ENCODE measurements at regions not wholly inside any gene's neighbourhood (a gene's known extent, or its start where the extent isn't known, plus 50 kb on each side); places are given as distances from the start of the nearest gene placed in this dataset.

GRCh38 chr16:82414476-82414875, 212.3 kb upstream of the CDH13 start:
- no peak for DNase-seq (ENCODE audit: low read depth in 1 of 2, low spot score in 1 of 2)
- Histone ChIP-seq H3K27ac (replicated peaks) (no peak overlapping the region), H3K27me3 (ENCODE audit: insufficient read depth, poor library complexity, severe bottlenecking) (peaks cover 3% of the 10 kb centered on the region), H3K4me3 (replicated peaks; ENCODE audit: insufficient read depth, low read length) (no peak overlapping the region)
- TF ChIP-seq REST (IDR thresholded peaks at IDR 0.05; ENCODE audit: insufficient replicate concordance, low read depth) (no peak), GABPA (IDR thresholded peaks at IDR 0.05; ENCODE audit: low read depth) (no peak), POLR2AphosphoS5 (IDR thresholded peaks at IDR 0.05; ENCODE audit: low read depth) (no peak), SPI1 (IDR thresholded peaks at IDR 0.05; ENCODE audit: borderline replicate concordance, low read depth) (no peak), CTCF (IDR thresholded peaks at IDR 0.05; ENCODE audit: insufficient read depth, low read length) (no peak)

- TF ChIP-seq POLR2AphosphoS5 (IDR thresholded peaks at IDR 0.05; ENCODE audit: low read depth) (no peak), REST (IDR thresholded peaks at IDR 0.05; ENCODE audit: insufficient replicate concordance, low read depth) (no peak), GABPA (IDR thresholded peaks at IDR 0.05; ENCODE audit: low read depth) (no peak), SPI1 (IDR thresholded peaks at IDR 0.05; ENCODE audit: borderline replicate concordance, low read depth) (no peak), CTCF (IDR thresholded peaks at IDR 0.05; ENCODE audit: insufficient read depth, low read length) (no peak)
- no peak overlapping the region for H3K27ac ChIP-seq (replicated peaks)
- DNase-seq (ENCODE audit: low read depth in 1 of 2, low spot score in 1 of 2): no peak
- no peak overlapping the region for H3K4me3 ChIP-seq (replicated peaks; ENCODE audit: insufficient read depth, low read length)
- peaks cover 3% of the 10 kb centered on the region for H3K27me3 ChIP-seq (ENCODE audit: insufficient read depth, poor library complexity, severe bottlenecking)
These were observed 214.0 kb upstream of the CDH13 start for GRCh38 chr16:82412770-82413169.

- Histone ChIP-seq H3K27me3 (ENCODE audit: insufficient read depth, poor library complexity, severe bottlenecking) (peaks cover 4% of the 10 kb centered on the region), H3K27ac (replicated peaks) (no peak overlapping the region), H3K4me3 (replicated peaks; ENCODE audit: insufficient read depth, low read length) (no peak overlapping the region)
- no peak for DNase-seq (ENCODE audit: low read depth in 1 of 2, low spot score in 1 of 2)
- TF ChIP-seq SPI1 (IDR thresholded peaks at IDR 0.05; ENCODE audit: borderline replicate concordance, low read depth): no peak
- no peak for TF ChIP-seq CTCF (IDR thresholded peaks at IDR 0.05; ENCODE audit: insufficient read depth, low read length)
- TF ChIP-seq GABPA (IDR thresholded peaks at IDR 0.05; ENCODE audit: low read depth): no peak
- TF ChIP-seq REST (IDR thresholded peaks at IDR 0.05; ENCODE audit: insufficient replicate concordance, low read depth): no peak
- no peak for TF ChIP-seq POLR2AphosphoS5 (IDR thresholded peaks at IDR 0.05; ENCODE audit: low read depth)
These were observed 221.0 kb upstream of the CDH13 start for GRCh38 chr16:82405736-82406135.
